ENCODE measurements at regions not wholly inside any gene's neighbourhood (a gene's known extent, or its start where the extent isn't known, plus 50 kb on each side); places are given as distances from the start of the nearest gene placed in this dataset.
"Not testable (repeated sequence)": the region's sequence is repeated elsewhere in the genome, so short reads cannot be mapped to it uniquely, and the experiment has no call there.

- no peak for DNase-seq
Measured at GRCh38 chr7:121560267-121560990, 164.3 kb upstream of the FAM3C start.

GRCh38 chr7:121558288-121558687 lies 162.2 kb upstream of the FAM3C start:
- DNase-seq = no peak

- DNase-seq = no peak
Measured at GRCh38 chr7:121557034-121557892, 161.2 kb upstream of the FAM3C start.

GRCh38 chr7:121555558-121555957 lies 159.4 kb upstream of the FAM3C start:
- DNase-seq = no peak

- DNase-seq = peak; percentile 77
Measured at GRCh38 chr7:121547544-121548092, 151.5 kb upstream of the FAM3C start.

- no peak for DNase-seq
Measured at GRCh38 chr7:121546632-121547543, 150.8 kb upstream of the FAM3C start.

GRCh38 chr7:121545418-121545817 lies 149.3 kb upstream of the FAM3C start:
- DNase-seq = no peak

- no peak for DNase-seq
Measured at GRCh38 chr7:121544726-121545125, 148.6 kb upstream of the FAM3C start.

- no peak for DNase-seq
Measured at GRCh38 chr7:121544238-121544637, 148.1 kb upstream of the FAM3C start.

- DNase-seq = no peak
Measured at GRCh38 chr7:121541457-121541856, 145.3 kb upstream of the FAM3C start.

- no peak for DNase-seq
Measured at GRCh38 chr7:121540138-121540537, 144.0 kb upstream of the FAM3C start.

GRCh38 chr7:121537031-121537430 lies 140.9 kb upstream of the FAM3C start:
- DNase-seq = no peak

GRCh38 chr7:121531175-121532070 lies 135.3 kb upstream of the FAM3C start:
- no peak for DNase-seq

- DNase-seq = no peak
Measured at GRCh38 chr7:121530227-121531174, 134.4 kb upstream of the FAM3C start.

- no peak for DNase-seq
Measured at GRCh38 chr7:121529003-121529402, 132.9 kb upstream of the FAM3C start.

GRCh38 chr7:121526210-121526609 lies 130.1 kb upstream of the FAM3C start:
- DNase-seq = not testable (repeated sequence)

GRCh38 chr7:121525155-121525819 lies 129.2 kb upstream of the FAM3C start:
- no peak for DNase-seq

- no peak for DNase-seq
Measured at GRCh38 chr7:121521711-121522400, 125.7 kb upstream of the FAM3C start.

GRCh38 chr7:121520911-121521310 lies 124.8 kb upstream of the FAM3C start:
- no peak for DNase-seq
